ENCODE measurements at regions not wholly inside any gene's neighbourhood (a gene's known extent, or its start where the extent isn't known, plus 50 kb on each side); places are given as distances from the start of the nearest gene placed in this dataset.

DNA sequence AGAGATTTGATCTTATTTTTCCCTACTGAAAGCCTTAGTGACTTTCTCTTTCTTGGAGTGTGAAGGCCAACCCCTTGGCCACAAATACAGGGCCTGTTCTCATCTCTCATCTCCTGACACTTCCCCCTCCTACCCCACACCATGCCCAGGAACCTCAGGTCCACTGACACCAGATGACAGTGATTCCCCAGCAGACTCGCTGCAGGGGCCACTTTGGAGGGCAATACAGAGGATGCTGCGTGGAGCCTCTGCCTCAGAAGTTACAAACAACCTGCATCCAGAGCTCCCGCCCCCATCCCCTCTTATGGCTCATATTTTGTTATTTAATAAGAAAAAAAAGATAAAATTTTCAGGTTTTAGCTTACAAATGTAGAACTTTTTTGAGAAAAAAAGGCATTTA lies 70.1 kb upstream of the LGALSL start:
- Mint-ChIP-seq H3K4me3 (no peak overlapping the region), H3K27me3 (peaks cover 10% of the 10 kb centered on the region), H3K27ac (no peak overlapping the region), H3K9me3 (ENCODE audit: insufficient read depth) (no peaks in the 10 kb centered on the region), H3K4me1 (no peaks in the 10 kb centered on the region)
- no peak overlapping the region for H3K4me3 ChIP-seq (ENCODE audit: control extremely low read depth in 1 of 5, extremely low read depth in 1 of 5, insufficient read depth in 1 of 5, low read depth in 2 of 5, low read length in 4 of 5)
- no peak overlapping the region for H3K9ac ChIP-seq (ENCODE audit: low read length)
- ATAC-seq (ENCODE audit: low read depth) (no peak), DNase-seq (no peak)
- H4K20me1 ChIP-seq (ENCODE audit: control insufficient read depth, insufficient read depth, low read length, poor library complexity, severe bottlenecking) = no peaks in the 10 kb centered on the region
- CTCF ChIA-PET = no interaction called here
- H2AFZ ChIP-seq (ENCODE audit: insufficient read depth, low read depth, low read length, poor library complexity, severe bottlenecking) = no peak overlapping the region
- intact Hi-C loops (cut with micrococcal nuclease) = no loop called here
- POLR2A ChIA-PET = no interaction called here
- no peaks in the 10 kb centered on the region for H3K9me3 ChIP-seq (ENCODE audit: control extremely low read depth in 1 of 3, control insufficient read depth in 2 of 3, insufficient read depth in 1 of 3, low read length in 2 of 3)
- no peaks in the 10 kb centered on the region for H3K4me1 ChIP-seq (ENCODE audit: control insufficient read depth in 2 of 2, insufficient read depth in 2 of 2, low read length in 2 of 2)
- no peak for TF ChIP-seq EZH2 (IDR thresholded peaks at IDR 0.05; ENCODE audit: borderline replicate concordance, insufficient read depth, low read depth, low read length, poor library complexity, severe bottlenecking)
- TF ChIP-seq, protein P1, sequence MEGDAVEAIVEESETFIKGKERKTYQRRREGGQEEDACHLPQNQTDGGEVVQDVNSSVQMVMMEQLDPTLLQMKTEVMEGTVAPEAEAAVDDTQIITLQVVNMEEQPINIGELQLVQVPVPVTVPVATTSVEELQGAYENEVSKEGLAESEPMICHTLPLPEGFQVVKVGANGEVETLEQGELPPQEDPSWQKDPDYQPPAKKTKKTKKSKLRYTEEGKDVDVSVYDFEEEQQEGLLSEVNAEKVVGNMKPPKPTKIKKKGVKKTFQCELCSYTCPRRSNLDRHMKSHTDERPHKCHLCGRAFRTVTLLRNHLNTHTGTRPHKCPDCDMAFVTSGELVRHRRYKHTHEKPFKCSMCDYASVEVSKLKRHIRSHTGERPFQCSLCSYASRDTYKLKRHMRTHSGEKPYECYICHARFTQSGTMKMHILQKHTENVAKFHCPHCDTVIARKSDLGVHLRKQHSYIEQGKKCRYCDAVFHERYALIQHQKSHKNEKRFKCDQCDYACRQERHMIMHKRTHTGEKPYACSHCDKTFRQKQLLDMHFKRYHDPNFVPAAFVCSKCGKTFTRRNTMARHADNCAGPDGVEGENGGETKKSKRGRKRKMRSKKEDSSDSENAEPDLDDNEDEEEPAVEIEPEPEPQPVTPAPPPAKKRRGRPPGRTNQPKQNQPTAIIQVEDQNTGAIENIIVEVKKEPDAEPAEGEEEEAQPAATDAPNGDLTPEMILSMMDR (IDR thresholded peaks at IDR 0.05) = no peak
- H3K36me3 ChIP-seq (replicated peaks in 1 of 2; ENCODE audit: control extremely low read depth in 1 of 2, control insufficient read depth in 1 of 2, extremely low read depth in 1 of 2, insufficient read depth in 2 of 2, low read length in 1 of 2) = no peaks in the 10 kb centered on the region
- H3K4me2 ChIP-seq (replicated peaks; ENCODE audit: low read depth, low read length, poor library complexity, severe bottlenecking) = no peak overlapping the region
- no peaks in the 10 kb centered on the region for H3K79me2 ChIP-seq (ENCODE audit: control insufficient read depth, insufficient read depth, low read length)
- H3K27ac ChIP-seq (ENCODE audit: low read length in 2 of 2) = no peak overlapping the region
- WGBS (ENCODE audit: insufficient coverage) = no CpG with 5 or more reads among the region's 3 CpGs
- no peaks in the 10 kb centered on the region for H3K27me3 ChIP-seq (replicated peaks in 1 of 4; ENCODE audit: control extremely low read depth in 1 of 4, control insufficient read depth in 3 of 4, insufficient read depth in 4 of 4, low read length in 3 of 4)

DNA sequence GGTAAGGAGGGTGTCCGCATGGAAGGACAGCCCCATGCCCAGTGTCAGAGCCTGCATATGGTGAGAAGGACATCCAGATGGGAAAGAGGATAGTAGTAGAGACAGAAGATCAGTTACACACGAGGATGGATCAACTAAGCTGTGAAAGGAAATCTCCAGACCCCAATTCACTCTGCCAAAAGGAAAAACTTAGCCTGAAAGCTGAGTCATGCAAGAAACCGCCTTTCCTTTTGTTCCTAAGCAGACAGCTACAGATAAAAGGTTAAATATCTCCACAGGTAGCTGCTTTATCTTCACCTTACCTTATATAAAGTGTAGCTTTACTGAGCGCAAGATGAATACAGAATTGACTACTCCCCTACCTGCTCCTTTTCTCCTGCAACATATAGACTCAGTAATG lies 67.3 kb upstream of the LGALSL start:
- POLR2A ChIA-PET = interaction anchor here (0.5 kb wide), 1 partner anchor 126 kb away, joined by 4 read pairs; no protein-coding TSS in a partner anchor
- Histone ChIP-seq H3K9me3 (ENCODE audit: control extremely low read depth in 1 of 3, control insufficient read depth in 2 of 3, insufficient read depth in 1 of 3, low read length in 2 of 3) (peaks cover 2 to 7% (median 6%) of the 10 kb centered on the region in 3 donors), H3K36me3 (replicated peaks in 1 of 2; ENCODE audit: control extremely low read depth in 1 of 2, control insufficient read depth in 1 of 2, extremely low read depth in 1 of 2, insufficient read depth in 2 of 2, low read length in 1 of 2) (no peaks in the 10 kb centered on the region), H3K79me2 (ENCODE audit: control insufficient read depth, insufficient read depth, low read length) (no peaks in the 10 kb centered on the region), H3K9ac (ENCODE audit: low read length) (no peak overlapping the region), H3K4me2 (replicated peaks; ENCODE audit: low read depth, low read length, poor library complexity, severe bottlenecking) (no peak overlapping the region), H3K27ac (ENCODE audit: low read length in 2 of 2) (no peak overlapping the region), H4K20me1 (ENCODE audit: control insufficient read depth, insufficient read depth, low read length, poor library complexity, severe bottlenecking) (no peaks in the 10 kb centered on the region), H3K27me3 (replicated peaks in 1 of 4; ENCODE audit: control extremely low read depth in 1 of 4, control insufficient read depth in 3 of 4, insufficient read depth in 4 of 4, low read length in 3 of 4) (no peaks in the 10 kb centered on the region), H2AFZ (ENCODE audit: insufficient read depth, low read depth, low read length, poor library complexity, severe bottlenecking) (no peak overlapping the region), H3K4me3 (ENCODE audit: control extremely low read depth in 1 of 5, extremely low read depth in 1 of 5, insufficient read depth in 1 of 5, low read depth in 2 of 5, low read length in 4 of 5) (no peak overlapping the region), H3K4me1 (ENCODE audit: control insufficient read depth in 2 of 2, insufficient read depth in 2 of 2, low read length in 2 of 2) (no peaks in the 10 kb centered on the region)
- ATAC-seq (ENCODE audit: low read depth) = no peak
- intact Hi-C loops (cut with micrococcal nuclease) = no loop called here
- Mint-ChIP-seq H3K4me3 (no peak overlapping the region), H3K9me3 (ENCODE audit: insufficient read depth) (peaks cover 6% of the 10 kb centered on the region), H3K4me1 (no peaks in the 10 kb centered on the region), H3K27ac (no peak overlapping the region), H3K27me3 (no peaks in the 10 kb centered on the region)
- CTCF ChIA-PET = no interaction called here
- no peak for DNase-seq
- no peak for TF ChIP-seq EZH2 (IDR thresholded peaks at IDR 0.05; ENCODE audit: borderline replicate concordance, insufficient read depth, low read depth, low read length, poor library complexity, severe bottlenecking)
- TF ChIP-seq, protein P1 (IDR thresholded peaks at IDR 0.05) = no peak
- WGBS (ENCODE audit: insufficient coverage) = 100% methylated on average over 3 of the region's 4 CpGs

Measured in B cell (primary cell).